ENCODE measurements at regions not wholly inside any gene's neighbourhood (a gene's known extent, or its start where the extent isn't known, plus 50 kb on each side); places are given as distances from the start of the nearest gene placed in this dataset.

GRCh38 chr21:38121888-38122720 lies 134.7 kb upstream of the KCNJ15 start:
- TF ChIP-seq EZH2 (optimal IDR thresholded peaks at IDR 0.05; ENCODE audit: low read depth, low read length) (no peak), CTCF (IDR thresholded peaks at IDR 0.05; ENCODE audit: low read length) (no peak)
